GM12864 (cell line): ENCODE measurements at regions not wholly inside any gene's neighbourhood (a gene's known extent, or its start where the extent isn't known, plus 50 kb on each side); places are given as distances from the start of the nearest gene placed in this dataset.

Source experiments
- DNase-seq: peaks from one replicate; pipeline ENCODE4 v3.0.0-alpha.2; 2011; ENCODE audit warnings: low read depth
- H3K4me3 ChIP-seq: 2 replicates; pipeline ENCODE4 v1.5.1; 2011; ENCODE audit warnings: mild to moderate bottlenecking, low read depth, low read length, control low read depth
- TF ChIP-seq, protein P1 (sequence below): IDR thresholded peaks from 2 replicates; pipeline ENCODE4 v1.5.1; 2011; ENCODE audit warnings: low read depth, mild to moderate bottlenecking, moderate library complexity, low read length, control low read depth, inconsistent platforms; ENCODE audit errors: missing control alignments

DNA sequence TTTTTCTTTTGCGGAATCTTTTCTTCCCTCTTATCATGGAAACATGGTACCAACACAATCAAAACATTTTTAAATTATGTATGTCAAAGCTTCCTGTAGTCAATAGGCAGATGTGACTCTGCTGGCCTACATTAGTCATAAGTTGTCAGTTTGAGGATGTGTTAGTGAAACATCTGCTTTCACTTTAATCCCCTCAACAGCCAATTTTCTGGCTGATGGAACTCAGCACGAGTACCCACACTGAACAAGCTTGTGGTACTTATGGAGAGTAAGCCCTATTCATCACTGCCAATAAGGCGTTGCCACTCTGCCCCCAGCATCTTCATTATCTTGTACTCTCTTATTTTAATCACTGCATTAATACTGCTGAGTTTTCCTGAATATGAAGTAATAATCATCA lies 1034.4 kb downstream of the CDH9 start:
- TF ChIP-seq, protein P1, sequence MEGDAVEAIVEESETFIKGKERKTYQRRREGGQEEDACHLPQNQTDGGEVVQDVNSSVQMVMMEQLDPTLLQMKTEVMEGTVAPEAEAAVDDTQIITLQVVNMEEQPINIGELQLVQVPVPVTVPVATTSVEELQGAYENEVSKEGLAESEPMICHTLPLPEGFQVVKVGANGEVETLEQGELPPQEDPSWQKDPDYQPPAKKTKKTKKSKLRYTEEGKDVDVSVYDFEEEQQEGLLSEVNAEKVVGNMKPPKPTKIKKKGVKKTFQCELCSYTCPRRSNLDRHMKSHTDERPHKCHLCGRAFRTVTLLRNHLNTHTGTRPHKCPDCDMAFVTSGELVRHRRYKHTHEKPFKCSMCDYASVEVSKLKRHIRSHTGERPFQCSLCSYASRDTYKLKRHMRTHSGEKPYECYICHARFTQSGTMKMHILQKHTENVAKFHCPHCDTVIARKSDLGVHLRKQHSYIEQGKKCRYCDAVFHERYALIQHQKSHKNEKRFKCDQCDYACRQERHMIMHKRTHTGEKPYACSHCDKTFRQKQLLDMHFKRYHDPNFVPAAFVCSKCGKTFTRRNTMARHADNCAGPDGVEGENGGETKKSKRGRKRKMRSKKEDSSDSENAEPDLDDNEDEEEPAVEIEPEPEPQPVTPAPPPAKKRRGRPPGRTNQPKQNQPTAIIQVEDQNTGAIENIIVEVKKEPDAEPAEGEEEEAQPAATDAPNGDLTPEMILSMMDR, result no peak
- no peak overlapping the region for H3K4me3 ChIP-seq
- no peak for DNase-seq

DNA sequence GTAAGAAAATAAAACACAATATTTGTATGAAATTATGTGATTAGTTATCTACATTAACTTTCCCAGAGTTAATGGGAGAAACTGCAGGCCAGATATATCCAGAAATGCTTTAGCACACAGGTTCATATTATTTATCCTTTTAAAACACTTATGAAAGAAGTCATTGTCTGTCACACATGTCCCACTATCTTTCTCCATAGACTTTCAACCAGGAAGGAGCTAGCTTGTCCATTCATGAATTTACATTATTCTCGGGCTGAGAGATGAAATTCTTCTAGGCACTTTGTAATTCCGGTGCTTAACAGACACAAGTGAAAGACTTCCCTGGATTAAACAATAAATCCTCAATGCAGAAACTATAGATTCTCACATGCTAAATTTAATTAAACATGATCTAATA lies 1043.2 kb downstream of the CDH9 start:
- no peak for DNase-seq
- no peak overlapping the region for H3K4me3 ChIP-seq
- TF ChIP-seq, protein P1, result no peak

DNA sequence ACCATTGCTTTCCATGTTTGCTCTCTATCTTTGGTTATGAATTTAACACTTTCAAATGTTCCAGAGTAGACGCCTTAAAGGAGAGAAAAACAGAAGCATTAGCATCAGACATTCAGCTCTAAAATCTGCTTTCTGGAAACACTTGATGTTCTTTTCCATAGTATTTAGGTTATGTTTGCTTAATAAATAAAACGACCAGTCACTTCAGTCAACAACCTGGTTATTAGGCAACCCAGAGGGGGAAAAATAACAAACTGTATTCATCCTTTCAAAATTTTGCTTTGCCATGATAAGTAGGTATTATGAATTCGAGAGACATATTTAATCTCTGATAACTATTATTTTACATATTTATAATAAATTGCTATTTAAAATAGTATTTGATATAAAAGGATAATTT lies 1044.7 kb downstream of the CDH9 start:
- no peak overlapping the region for H3K4me3 ChIP-seq
- TF ChIP-seq, protein P1, result no peak
- no peak for DNase-seq

GRCh38 chr5:25991639-25992038 lies 1046.7 kb downstream of the CDH9 start:
- H3K4me3 ChIP-seq, result no peak overlapping the region
- TF ChIP-seq, protein P1, result no peak
- DNase-seq, result no peak

- H3K4me3 ChIP-seq, result no peak overlapping the region
- TF ChIP-seq, protein P1, result no peak
- DNase-seq, result no peak
These were observed 1047.6 kb downstream of the CDH9 start for GRCh38 chr5:25990771-25991170.

GRCh38 chr5:25979086-25979485 lies 1059.3 kb downstream of the CDH9 start:
- TF ChIP-seq, protein P1, result no peak
- H3K4me3 ChIP-seq, result no peak overlapping the region
- no peak for DNase-seq

- no peak for DNase-seq
- H3K4me3 ChIP-seq, result no peak overlapping the region
- TF ChIP-seq, protein P1, result no peak
These were observed 1062.5 kb downstream of the CDH9 start for GRCh38 chr5:25975885-25976284.
